Pancreas (tissue), 10 donors: ENCODE measurements at regions not wholly inside any gene's neighbourhood (a gene's known extent, or its start where the extent isn't known, plus 50 kb on each side); places are given as distances from the start of the nearest gene placed in this dataset.

Experiments
- ATAC-seq, 4 donors: fragments of 200-7000 bp; cut with Tn5 transposase; one replicate each; pipeline versions ENCODE4 v1.8.0 to v1.9.1; 2020; ENCODE audit warnings: mild to moderate bottlenecking in 4 of 4, moderate library complexity in 4 of 4
- DNase-seq, 6 donors: peaks; one replicate each; pipeline ENCODE4 v3.0.0-alpha.2; 2020
- FAIRE-seq: peaks from 2 replicates; lab custom pipeline; 2012; peaks lifted over from hg19 to GRCh38; lab: Jason Lieb, UNC
- H3K27ac ChIP-seq, 4 donors: fragments of 200-600 bp; sonication (generic); 1 replicate in 3 of 4; 2 replicates in 1 of 4; pipeline versions ENCODE4 v1.5.0 to v1.8.0; 2020
- H3K27me3 ChIP-seq, 4 donors: fragments of 200-600 bp; one replicate each; pipeline ENCODE4 v1.8.0; 2021
- H3K36me3 ChIP-seq, 3 donors: fragments of 200-600 bp; sonication (generic) in 1 of 3; one replicate each; pipeline versions ENCODE4 v1.5.0 to v1.8.0; 2020 to 2021
- H3K4me1 ChIP-seq, 3 donors: fragments of 200-600 bp; one replicate each; pipeline ENCODE4 v1.8.0; 2021
- H3K4me3 ChIP-seq, 4 donors: fragments of 200-600 bp; sonication (generic) in 2 of 4; one replicate each; pipeline versions ENCODE4 v1.5.0 to v1.8.0; 2020 to 2021
- H3K9me3 ChIP-seq, 4 donors: fragments of 200-600 bp; one replicate each; pipeline ENCODE4 v1.8.0; 2021
- WGBS, 2 donors: extraction: QIAGEN DNeasy Blood & Tissue Kit; methylation state at CpG; one replicate each; pipeline ENCODE4 v1.1.7; 2013; 5-methylcytosine and 5-hydroxymethylcytosine counted together
- intact Hi-C, 3 donors: fragments of 100-400 bp; cut with DNase I; formaldehyde crosslinking; loops; one replicate each; pipeline versions ENCODE4 v1.11.1 to v1.14.2; 2022
- TF ChIP-seq, protein P1 (sequence below), 4 donors: fragments of 200-600 bp; sonication (generic) in 3 of 4; IDR thresholded peaks; one replicate each; pipeline versions ENCODE4 v1.5.0 to v1.8.0; 2021; ENCODE audit warnings: antibody characterized with exemption in 4 of 4
- donor health status: healthy with polysubstance abuse.
- donor health status: DM: no; HTN: no; CAD: no; lungs with moderate emphysema.
- donor health status: DM: no; HTN: no; CAD: no.
- donor health status: control.
- donor health status: control.
- donor health status: Bipolar disorder and iron deficiency.
- donor health status: DM: yes; HTN: yes; CAD: no.
- donor health status: DM: no; HTN: no; CAD: no.
- donor health status: DM: no; HTN: no; CAD: no.
- donor health status: DM: yes; HTN: yes; CAD: no.

DNA sequence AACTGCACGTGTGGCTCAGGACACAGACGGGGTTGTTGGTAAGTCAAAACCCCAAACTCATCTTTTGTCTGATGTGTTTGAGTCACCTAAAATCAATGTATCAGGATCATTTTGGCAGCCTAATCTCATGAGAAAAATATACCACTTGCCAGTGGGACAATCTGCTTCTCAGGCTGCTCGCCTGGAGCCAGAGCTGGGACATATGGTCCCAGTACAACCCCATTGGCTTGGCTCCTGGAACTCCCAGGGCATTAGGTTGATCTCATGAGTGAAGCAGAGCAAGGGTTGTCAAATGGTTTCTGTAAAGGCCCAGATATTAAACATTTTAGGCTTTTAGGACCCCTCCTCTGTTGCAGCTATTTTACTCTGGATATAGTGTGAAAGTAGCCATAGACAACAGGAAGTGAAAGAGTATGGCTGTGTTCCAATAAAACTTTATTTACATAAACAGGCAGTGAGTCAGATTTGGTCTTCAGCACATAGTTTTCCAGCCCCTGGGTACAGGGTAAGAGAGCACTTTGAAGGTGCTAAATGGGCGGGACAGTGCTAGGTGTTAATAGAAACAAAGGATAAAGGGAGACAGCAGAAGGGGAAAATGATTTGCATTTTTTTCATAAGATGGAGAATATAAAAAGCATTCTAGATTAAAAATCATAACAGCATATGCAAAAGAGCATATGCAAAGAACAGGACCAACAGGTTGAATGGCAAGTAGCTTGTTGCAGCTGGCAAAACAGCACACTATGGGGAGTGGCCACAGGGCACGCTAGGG is 290.8 kb downstream of the KCNS3 start:
- no peak for FAIRE-seq
- H3K27ac ChIP-seq, result no peak overlapping the region
- no peak overlapping the region for H3K4me3 ChIP-seq
- H3K36me3 ChIP-seq, result no peaks in the 10 kb centered on the region
- no peak for ATAC-seq
- no peaks in the 10 kb centered on the region for H3K27me3 ChIP-seq
- WGBS, 2 donors, result 77 to 85% methylated on average over 5 of the region's 5 CpGs
- intact Hi-C loops, result no loop called here
- DNase-seq, result no peak
- no peaks in the 10 kb centered on the region for H3K9me3 ChIP-seq
- H3K4me1 ChIP-seq, result no peaks in the 10 kb centered on the region
- TF ChIP-seq, protein P1, sequence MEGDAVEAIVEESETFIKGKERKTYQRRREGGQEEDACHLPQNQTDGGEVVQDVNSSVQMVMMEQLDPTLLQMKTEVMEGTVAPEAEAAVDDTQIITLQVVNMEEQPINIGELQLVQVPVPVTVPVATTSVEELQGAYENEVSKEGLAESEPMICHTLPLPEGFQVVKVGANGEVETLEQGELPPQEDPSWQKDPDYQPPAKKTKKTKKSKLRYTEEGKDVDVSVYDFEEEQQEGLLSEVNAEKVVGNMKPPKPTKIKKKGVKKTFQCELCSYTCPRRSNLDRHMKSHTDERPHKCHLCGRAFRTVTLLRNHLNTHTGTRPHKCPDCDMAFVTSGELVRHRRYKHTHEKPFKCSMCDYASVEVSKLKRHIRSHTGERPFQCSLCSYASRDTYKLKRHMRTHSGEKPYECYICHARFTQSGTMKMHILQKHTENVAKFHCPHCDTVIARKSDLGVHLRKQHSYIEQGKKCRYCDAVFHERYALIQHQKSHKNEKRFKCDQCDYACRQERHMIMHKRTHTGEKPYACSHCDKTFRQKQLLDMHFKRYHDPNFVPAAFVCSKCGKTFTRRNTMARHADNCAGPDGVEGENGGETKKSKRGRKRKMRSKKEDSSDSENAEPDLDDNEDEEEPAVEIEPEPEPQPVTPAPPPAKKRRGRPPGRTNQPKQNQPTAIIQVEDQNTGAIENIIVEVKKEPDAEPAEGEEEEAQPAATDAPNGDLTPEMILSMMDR (IDR thresholded peaks at IDR 0.05), result no peak

DNA sequence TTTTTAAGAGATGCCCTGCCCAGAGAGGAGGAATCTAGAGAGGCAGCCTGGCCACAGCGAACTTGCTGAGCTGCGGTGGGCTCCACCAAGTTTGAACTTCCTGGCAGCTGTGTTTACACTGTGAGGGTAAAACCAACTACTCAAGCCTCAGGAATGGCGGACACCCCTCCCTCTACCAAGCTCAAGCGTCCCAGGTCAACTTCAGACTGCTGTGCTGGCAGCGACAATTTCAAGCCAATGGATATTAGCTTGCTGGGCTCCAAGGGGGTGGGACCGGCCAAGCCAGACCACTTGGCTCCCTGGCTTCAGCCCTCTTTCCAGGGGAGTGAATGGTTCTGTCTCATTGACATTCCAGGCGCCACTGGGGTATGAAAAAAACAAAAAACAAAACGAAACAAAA is 289.4 kb downstream of the KCNS3 start:
- no peaks in the 10 kb centered on the region for H3K4me1 ChIP-seq

DNA sequence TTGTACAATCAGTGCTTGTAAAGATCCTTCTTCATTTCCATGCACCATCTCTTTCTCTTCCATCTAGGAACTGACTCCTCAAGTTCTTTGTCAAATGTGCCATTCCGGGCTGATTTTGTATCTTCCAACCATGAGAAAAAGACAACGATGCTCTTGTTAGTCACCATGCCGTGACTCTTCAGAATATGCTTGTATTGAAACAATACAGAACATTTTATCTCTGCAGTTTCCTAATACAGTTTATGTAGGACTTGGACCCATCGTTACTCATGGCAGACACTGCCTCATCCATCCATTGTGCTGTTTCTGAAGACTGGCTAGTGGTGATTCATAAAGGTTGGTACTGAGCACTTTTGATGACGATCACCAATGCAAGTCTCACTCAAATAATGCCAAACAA is 283.2 kb downstream of the KCNS3 start:
- H3K9me3 ChIP-seq, result no peaks in the 10 kb centered on the region
- intact Hi-C loops, result no loop called here
- H3K4me3 ChIP-seq, result no peak overlapping the region
- no peaks in the 10 kb centered on the region for H3K36me3 ChIP-seq
- no peaks in the 10 kb centered on the region for H3K4me1 ChIP-seq
- DNase-seq, result no peak
- WGBS, 2 donors, result 73 to 85% methylated on average over 5 of the region's 5 CpGs
- H3K27me3 ChIP-seq, result no peaks in the 10 kb centered on the region
- ATAC-seq, result no peak
- no peak overlapping the region for H3K27ac ChIP-seq
- TF ChIP-seq, protein P1 (IDR thresholded peaks at IDR 0.05), result no peak
- FAIRE-seq, result no peak

More for the DNA sequence above, 289.4 kb downstream of the KCNS3 start:
- DNase-seq (no peak), ATAC-seq (no peak), FAIRE-seq (no peak)
- TF ChIP-seq, protein P1 (IDR thresholded peaks at IDR 0.05), result no peak
- Histone ChIP-seq H3K36me3 (no peaks in the 10 kb centered on the region), H3K27ac (no peak overlapping the region), H3K4me3 (no peak overlapping the region), H3K27me3 (no peaks in the 10 kb centered on the region), H3K9me3 (no peaks in the 10 kb centered on the region)
- WGBS, 2 donors, result 48 to 53% methylated on average over 8 of the region's 8 CpGs
- intact Hi-C loops, result no loop called here

DNA sequence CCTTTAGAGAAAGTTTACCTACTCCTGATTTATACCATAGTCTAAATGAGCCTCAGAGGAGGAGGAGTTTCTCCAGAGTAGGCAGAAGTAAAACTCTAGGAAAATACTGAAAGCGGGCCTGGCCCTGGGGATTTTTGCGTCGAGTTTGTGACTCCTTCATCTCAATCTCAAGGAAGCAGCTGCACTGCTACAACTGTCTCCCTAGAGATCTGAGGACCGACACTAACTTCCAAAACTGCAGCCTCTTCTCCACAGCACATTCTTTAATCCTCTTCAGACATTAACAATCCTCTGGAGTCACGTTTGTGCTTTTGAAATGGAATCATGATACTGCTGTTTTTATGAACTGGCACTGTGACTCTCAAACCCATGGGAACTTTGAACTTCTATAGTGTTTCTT is 281.4 kb downstream of the KCNS3 start:
- ATAC-seq, result no peak

More for the DNA sequence above, 281.4 kb downstream of the KCNS3 start:
- 59 to 66% methylated on average over 5 of the region's 5 CpGs for WGBS, 2 donors
- FAIRE-seq (no peak), DNase-seq (no peak)
- no peaks in the 10 kb centered on the region for H3K27me3 ChIP-seq
- intact Hi-C loops, result loop anchor here in 1 of 3 donors (10.0 kb wide), 1 partner anchor 305 kb away; no protein-coding TSS in a partner anchor
- no peaks in the 10 kb centered on the region for H3K9me3 ChIP-seq
- no peaks in the 10 kb centered on the region for H3K36me3 ChIP-seq
- no peaks in the 10 kb centered on the region for H3K4me1 ChIP-seq
- H3K4me3 ChIP-seq, result no peak overlapping the region
- TF ChIP-seq, protein P1 (IDR thresholded peaks at IDR 0.05), result no peak
- H3K27ac ChIP-seq, result no peak overlapping the region
